ENCODE measurements at regions not wholly inside any gene's neighbourhood (a gene's known extent, or its start where the extent isn't known, plus 50 kb on each side); places are given as distances from the start of the nearest gene placed in this dataset.
"Not testable (repeated sequence)": the region's sequence is repeated elsewhere in the genome, so short reads cannot be mapped to it uniquely, and the experiment has no call there.

DNA sequence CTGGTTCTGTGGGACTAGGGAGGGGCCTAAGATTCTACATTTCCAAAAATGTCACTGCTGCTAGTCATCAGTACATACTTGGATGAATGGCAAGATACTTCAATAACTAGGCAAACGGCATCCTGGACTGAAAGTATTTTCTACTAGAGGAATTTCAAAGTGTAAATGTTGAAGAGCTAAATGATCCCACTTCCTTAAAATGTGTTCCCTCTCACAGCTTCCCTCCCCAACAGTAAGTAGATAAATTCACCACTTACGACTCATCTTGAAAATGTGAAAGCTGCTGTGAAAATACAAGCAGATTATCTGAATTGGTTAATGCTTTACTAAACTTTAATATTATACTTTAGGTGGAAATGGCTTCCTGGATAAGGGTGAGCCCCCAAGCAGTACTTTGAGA lies 1571.5 kb upstream of the WWC1 start:
- POLR2A ChIA-PET (ENCODE audit: partially characterized antibody) = no interaction called here
- H3K27ac Mint-ChIP-seq = no peak overlapping the region
- Histone ChIP-seq H3K9me3 (ENCODE audit: control insufficient read depth in 1 of 2, low read length in 2 of 2) (no peaks in the 10 kb centered on the region), H3K36me3 (ENCODE audit: insufficient read depth, low read length) (no peaks in the 10 kb centered on the region), H3K4me3 (ENCODE audit: low read length in 2 of 2) (no peak overlapping the region), H3K27me3 (ENCODE audit: insufficient read depth, low read length) (no peaks in the 10 kb centered on the region), H3K4me1 (ENCODE audit: insufficient read depth, low read length) (no peaks in the 10 kb centered on the region), H3K27ac (ENCODE audit: low read depth, low read length) (no peak overlapping the region)
- DNase-seq = no peak
- intact Hi-C loops (cut with micrococcal nuclease) = no loop called here
- H3K4me3 Mint-ChIP-seq = no peak overlapping the region
- peaks cover 1 to 14% (median 9%) of the 10 kb centered on the region in 8 donors for H3K9me3 Mint-ChIP-seq
- CTCF ChIA-PET (ENCODE audit: partially characterized antibody) = no interaction called here
- no peaks in the 10 kb centered on the region for H3K4me1 Mint-ChIP-seq
- no peaks in the 10 kb centered on the region for H3K36me3 Mint-ChIP-seq
- no peaks in the 10 kb centered on the region for H3K27me3 Mint-ChIP-seq

DNA sequence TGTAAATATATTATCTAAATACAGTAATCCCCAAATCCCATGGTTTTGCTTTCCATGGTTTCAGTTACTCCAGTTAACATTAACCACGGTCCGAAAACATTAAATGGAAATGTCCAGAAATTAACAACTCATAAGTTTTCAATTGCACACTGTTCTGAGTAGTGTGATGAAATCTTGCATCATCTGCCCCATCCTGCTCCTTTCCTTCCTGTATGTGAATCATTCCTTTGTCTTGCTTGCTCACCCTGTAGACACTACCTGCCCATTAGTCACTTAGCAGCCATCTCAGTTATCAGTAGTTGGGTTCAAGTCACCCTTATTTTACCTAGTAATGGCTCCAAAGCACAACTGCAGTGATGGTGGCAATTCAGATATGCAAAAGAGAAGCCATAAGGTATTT lies 1568.5 kb upstream of the WWC1 start:
- Histone ChIP-seq H3K27me3 (ENCODE audit: insufficient read depth, low read length) (no peaks in the 10 kb centered on the region), H3K36me3 (ENCODE audit: insufficient read depth, low read length) (no peaks in the 10 kb centered on the region), H3K4me3 (ENCODE audit: low read length in 2 of 2) (no peak overlapping the region), H3K27ac (ENCODE audit: low read depth, low read length) (no peak overlapping the region), H3K4me1 (ENCODE audit: insufficient read depth, low read length) (no peaks in the 10 kb centered on the region), H3K9me3 (ENCODE audit: control insufficient read depth in 1 of 2, low read length in 2 of 2) (no peaks in the 10 kb centered on the region)
- Mint-ChIP-seq H3K27me3 (no peaks in the 10 kb centered on the region), H3K4me3 (no peak overlapping the region), H3K4me1 (no peaks in the 10 kb centered on the region), H3K27ac (no peak overlapping the region), H3K36me3 (no peaks in the 10 kb centered on the region), H3K9me3 (peaks cover 0 to 10% (median 6%) of the 10 kb centered on the region in 8 donors)
- intact Hi-C loops (cut with micrococcal nuclease) = no loop called here
- CTCF ChIA-PET (ENCODE audit: partially characterized antibody) = no interaction called here
- POLR2A ChIA-PET (ENCODE audit: partially characterized antibody) = no interaction called here
- no peak for DNase-seq

DNA sequence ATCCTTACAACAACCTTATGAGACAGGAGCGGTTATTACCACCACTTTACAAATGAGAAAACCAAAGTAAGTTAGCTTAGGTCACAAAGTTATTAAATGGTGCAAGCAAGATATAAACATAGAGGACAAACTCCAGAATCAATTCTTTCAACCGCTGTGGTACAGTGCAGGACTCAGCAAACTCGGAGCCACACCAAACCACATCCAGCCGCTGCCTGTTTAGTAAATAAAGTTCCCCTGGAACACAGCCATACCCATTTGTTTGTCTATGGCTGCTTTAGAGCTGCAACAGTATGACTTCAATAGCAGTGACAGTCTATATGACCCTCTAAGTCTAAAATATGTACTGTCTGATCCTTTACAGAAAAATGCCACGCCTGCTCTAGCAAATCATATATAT lies 1567.2 kb upstream of the WWC1 start:
- no peaks in the 10 kb centered on the region for H3K27me3 Mint-ChIP-seq
- H3K27ac Mint-ChIP-seq = no peak overlapping the region
- ChIA-PET POLR2A (ENCODE audit: partially characterized antibody) (no interaction called here), CTCF (ENCODE audit: partially characterized antibody) (no interaction called here)
- Histone ChIP-seq H3K9me3 (ENCODE audit: control insufficient read depth in 1 of 2, low read length in 2 of 2) (no peaks in the 10 kb centered on the region), H3K4me1 (ENCODE audit: insufficient read depth, low read length) (no peaks in the 10 kb centered on the region), H3K27ac (ENCODE audit: low read depth, low read length) (no peak overlapping the region), H3K36me3 (ENCODE audit: insufficient read depth, low read length) (no peaks in the 10 kb centered on the region), H3K27me3 (ENCODE audit: insufficient read depth, low read length) (no peaks in the 10 kb centered on the region), H3K4me3 (ENCODE audit: low read length in 2 of 2) (no peak overlapping the region)
- H3K4me1 Mint-ChIP-seq = no peaks in the 10 kb centered on the region
- peaks cover 0 to 10% (median 5%) of the 10 kb centered on the region in 8 donors for H3K9me3 Mint-ChIP-seq
- DNase-seq = no peak
- intact Hi-C loops (cut with micrococcal nuclease) = no loop called here
- no peak overlapping the region for H3K4me3 Mint-ChIP-seq
- no peaks in the 10 kb centered on the region for H3K36me3 Mint-ChIP-seq

DNA sequence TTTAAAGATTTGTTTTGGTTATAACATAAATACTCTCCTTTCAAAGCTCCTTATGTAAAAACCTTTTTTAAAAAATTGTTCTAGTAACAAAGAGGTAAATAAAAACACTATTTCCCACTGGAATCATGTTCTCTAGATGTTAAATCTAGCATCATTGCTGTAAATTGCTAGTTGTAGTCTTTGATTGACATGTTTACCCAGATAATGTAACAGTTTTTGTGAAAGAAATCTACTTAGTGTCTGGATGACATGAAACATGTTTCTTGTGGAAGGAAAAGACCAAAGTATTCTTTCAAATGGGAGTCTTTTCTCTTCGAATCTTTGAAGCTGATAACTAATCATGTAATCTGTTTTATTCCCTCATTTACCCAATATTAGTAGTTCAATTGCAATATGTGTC lies 1565.9 kb upstream of the WWC1 start:
- H3K4me3 Mint-ChIP-seq = no peak overlapping the region
- peaks cover 0 to 10% (median 1%) of the 10 kb centered on the region in 8 donors for H3K9me3 Mint-ChIP-seq
- no peaks in the 10 kb centered on the region for H3K4me1 Mint-ChIP-seq
- Histone ChIP-seq H3K27me3 (ENCODE audit: insufficient read depth, low read length) (no peaks in the 10 kb centered on the region), H3K36me3 (ENCODE audit: insufficient read depth, low read length) (no peaks in the 10 kb centered on the region), H3K9me3 (ENCODE audit: control insufficient read depth in 1 of 2, low read length in 2 of 2) (no peaks in the 10 kb centered on the region), H3K27ac (ENCODE audit: low read depth, low read length) (no peak overlapping the region), H3K4me1 (ENCODE audit: insufficient read depth, low read length) (no peaks in the 10 kb centered on the region), H3K4me3 (ENCODE audit: low read length in 2 of 2) (no peak overlapping the region)
- no peaks in the 10 kb centered on the region for H3K27me3 Mint-ChIP-seq
- intact Hi-C loops (cut with micrococcal nuclease) = no loop called here
- ChIA-PET CTCF (ENCODE audit: partially characterized antibody) (no interaction called here), POLR2A (ENCODE audit: partially characterized antibody) (no interaction called here)
- DNase-seq = no peak
- H3K27ac Mint-ChIP-seq = no peak overlapping the region
- H3K36me3 Mint-ChIP-seq = no peaks in the 10 kb centered on the region

DNA sequence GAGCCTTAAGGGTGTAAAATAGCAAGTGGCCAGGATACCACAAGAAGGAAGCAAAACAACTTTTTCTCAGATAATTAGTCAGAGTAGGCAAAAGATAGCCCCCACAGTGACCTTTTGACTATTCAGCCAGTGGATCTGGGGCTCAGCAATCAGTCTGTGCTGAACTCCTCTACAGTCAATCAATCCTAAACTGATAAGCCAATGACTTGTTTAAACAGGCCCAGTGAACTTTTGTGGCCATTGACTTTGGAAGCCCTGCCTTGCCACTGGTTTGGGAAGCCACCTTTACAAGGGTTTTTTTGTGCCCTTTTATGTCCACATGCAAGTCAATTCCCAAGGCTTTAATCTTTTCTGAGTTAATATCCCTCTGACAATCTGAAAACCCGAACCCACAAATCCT lies 1565.0 kb upstream of the WWC1 start:
- H3K27ac ChIP-seq (ENCODE audit: low read depth, low read length) = no peak overlapping the region
- intact Hi-C loops (cut with micrococcal nuclease) = no loop called here

DNA sequence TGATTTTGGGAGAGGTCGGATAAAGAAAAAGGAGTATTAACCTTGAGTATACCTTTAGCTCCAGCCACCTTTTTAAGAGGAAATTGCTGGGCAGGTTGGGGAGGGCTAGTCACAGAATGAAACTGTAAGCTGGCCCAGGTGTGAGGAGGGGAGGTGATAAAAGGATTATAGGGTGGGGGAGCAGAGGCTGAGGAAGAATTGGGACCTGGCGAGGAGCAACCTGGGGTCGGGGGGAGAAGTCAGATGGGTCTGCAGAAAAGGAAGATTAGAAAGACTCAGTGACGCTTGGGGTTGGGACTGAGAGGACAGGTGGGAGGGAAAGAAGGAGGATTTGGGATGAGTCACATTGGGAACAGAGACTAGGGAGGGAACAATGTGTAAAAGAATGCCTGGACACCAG lies 1548.5 kb upstream of the WWC1 start:
- H3K9me3 ChIP-seq (ENCODE audit: control insufficient read depth in 1 of 2, low read length in 2 of 2); CTCF ChIA-PET (ENCODE audit: partially characterized antibody); H3K4me3 ChIP-seq (ENCODE audit: low read length in 2 of 2); H3K27ac ChIP-seq (ENCODE audit: low read depth, low read length); intact Hi-C loops (cut with micrococcal nuclease); H3K4me1 Mint-ChIP-seq; H3K27me3 Mint-ChIP-seq; H3K4me1 ChIP-seq (ENCODE audit: insufficient read depth, low read length); H3K36me3 ChIP-seq (ENCODE audit: insufficient read depth, low read length); DNase-seq; H3K36me3 Mint-ChIP-seq; H3K27me3 ChIP-seq (ENCODE audit: insufficient read depth, low read length); H3K27ac Mint-ChIP-seq; H3K4me3 Mint-ChIP-seq; POLR2A ChIA-PET (ENCODE audit: partially characterized antibody): not testable (repeated sequence)
- peaks cover 0 to 16% (median 5%) of the 10 kb centered on the region in 8 donors for H3K9me3 Mint-ChIP-seq

More for the DNA sequence above, 1565.0 kb upstream of the WWC1 start:
- Mint-ChIP-seq H3K36me3 (no peaks in the 10 kb centered on the region), H3K27ac (no peak overlapping the region), H3K27me3 (no peaks in the 10 kb centered on the region), H3K9me3 (peaks cover 0 to 6% (median 0%) of the 10 kb centered on the region in 8 donors), H3K4me1 (no peaks in the 10 kb centered on the region), H3K4me3 (no peak overlapping the region)
- H3K4me1 ChIP-seq (ENCODE audit: insufficient read depth, low read length) = no peaks in the 10 kb centered on the region
- ChIA-PET CTCF (ENCODE audit: partially characterized antibody) (no interaction called here), POLR2A (ENCODE audit: partially characterized antibody) (no interaction called here)
- no peaks in the 10 kb centered on the region for H3K36me3 ChIP-seq (ENCODE audit: insufficient read depth, low read length)
- no peaks in the 10 kb centered on the region for H3K9me3 ChIP-seq (ENCODE audit: control insufficient read depth in 1 of 2, low read length in 2 of 2)
- H3K4me3 ChIP-seq (ENCODE audit: low read length in 2 of 2) = no peak overlapping the region
- DNase-seq = no peak
- H3K27me3 ChIP-seq (ENCODE audit: insufficient read depth, low read length) = no peaks in the 10 kb centered on the region

DNA sequence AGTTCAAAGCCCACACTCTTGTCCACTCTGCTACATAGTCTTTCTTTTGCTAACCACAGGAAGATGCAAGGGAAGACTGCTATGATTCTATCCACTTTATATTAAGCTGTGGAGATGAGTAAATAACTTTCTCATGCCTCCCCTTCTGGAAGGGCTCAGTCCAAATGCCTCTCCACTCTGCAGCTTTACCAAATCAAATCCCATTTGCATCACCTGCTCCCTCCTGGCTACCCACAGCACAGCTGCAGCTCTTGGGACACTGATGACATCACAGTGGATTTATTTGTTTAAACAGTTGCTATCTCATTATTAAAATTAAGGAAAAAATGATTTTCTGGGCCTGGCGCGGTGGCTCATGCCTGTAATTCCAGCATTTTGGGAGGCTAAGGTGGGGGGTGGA lies 1544.9 kb upstream of the WWC1 start:
- Histone ChIP-seq H3K4me1 (ENCODE audit: insufficient read depth, low read length) (no peaks in the 10 kb centered on the region), H3K27me3 (ENCODE audit: insufficient read depth, low read length) (no peaks in the 10 kb centered on the region), H3K27ac (ENCODE audit: low read depth, low read length) (no peak overlapping the region), H3K9me3 (ENCODE audit: control insufficient read depth in 1 of 2, low read length in 2 of 2) (no peaks in the 10 kb centered on the region), H3K4me3 (ENCODE audit: low read length in 2 of 2) (no peak overlapping the region), H3K36me3 (ENCODE audit: insufficient read depth, low read length) (no peaks in the 10 kb centered on the region)
- Mint-ChIP-seq H3K36me3 (no peaks in the 10 kb centered on the region), H3K4me1 (no peaks in the 10 kb centered on the region), H3K9me3 (peaks cover 0 to 13% (median 5%) of the 10 kb centered on the region in 8 donors), H3K27me3 (peaks cover 0 to 1% of the 10 kb centered on the region in 2 donors), H3K4me3 (no peak overlapping the region), H3K27ac (no peak overlapping the region)
- intact Hi-C loops (cut with micrococcal nuclease) = no loop called here
- ChIA-PET POLR2A (ENCODE audit: partially characterized antibody) (no interaction called here), CTCF (ENCODE audit: partially characterized antibody) (no interaction called here)
- no peak for DNase-seq

DNA sequence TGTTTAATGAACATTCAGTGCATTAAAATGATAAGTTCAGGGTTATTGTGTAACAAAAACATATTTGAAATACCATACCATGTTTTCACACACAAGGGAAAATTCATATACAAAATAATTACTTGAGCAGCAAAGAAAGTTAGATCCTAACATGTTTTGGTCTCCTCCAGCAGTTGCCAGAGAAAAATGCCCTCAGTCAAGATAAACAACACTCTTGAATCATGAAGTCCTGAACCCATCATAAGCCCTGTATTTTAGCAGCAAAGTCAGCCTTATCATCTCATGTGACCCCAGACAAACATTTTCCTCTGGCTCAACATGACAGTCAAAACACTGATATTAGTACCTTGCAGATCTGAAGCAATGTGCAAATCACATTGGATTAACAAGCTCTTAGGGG lies 1541.1 kb upstream of the WWC1 start:
- Mint-ChIP-seq H3K36me3 (no peaks in the 10 kb centered on the region), H3K27me3 (no peaks in the 10 kb centered on the region), H3K4me3 (no peak overlapping the region), H3K27ac (no peak overlapping the region), H3K9me3 (peaks cover 0 to 12% (median 9%) of the 10 kb centered on the region in 8 donors), H3K4me1 (no peaks in the 10 kb centered on the region)
- intact Hi-C loops (cut with micrococcal nuclease) = no loop called here
- Histone ChIP-seq H3K27ac (ENCODE audit: low read depth, low read length) (no peak overlapping the region), H3K4me3 (ENCODE audit: low read length in 2 of 2) (no peak overlapping the region), H3K4me1 (ENCODE audit: insufficient read depth, low read length) (no peaks in the 10 kb centered on the region), H3K27me3 (ENCODE audit: insufficient read depth, low read length) (no peaks in the 10 kb centered on the region), H3K36me3 (ENCODE audit: insufficient read depth, low read length) (no peaks in the 10 kb centered on the region), H3K9me3 (ENCODE audit: control insufficient read depth in 1 of 2, low read length in 2 of 2) (no peaks in the 10 kb centered on the region)
- ChIA-PET POLR2A (ENCODE audit: partially characterized antibody) (no interaction called here), CTCF (ENCODE audit: partially characterized antibody) (no interaction called here)
- no peak for DNase-seq

All from CD4-positive, alpha-beta memory T cell (primary cell).